ENCODE measurements at regions not wholly inside any gene's neighbourhood (a gene's known extent, or its start where the extent isn't known, plus 50 kb on each side); places are given as distances from the start of the nearest gene placed in this dataset.

- DNase-seq: no peak
- Histone ChIP-seq H3K9me3 (no peaks in the 10 kb centered on the region), H3K27me3 (no peaks in the 10 kb centered on the region), H3K4me1 (no peaks in the 10 kb centered on the region), H3K27ac (no peak overlapping the region), H3K36me3 (no peaks in the 10 kb centered on the region), H3K4me3 (no peak overlapping the region)
- 82 to 97% (median 88%) methylated on average over 1 of the region's 1 CpG for WGBS, 5 donors
- intact Hi-C loops (cut with DNase I; ENCODE audit: low total_unique reads): no loop called here
- no peak for TF ChIP-seq EP300 (IDR thresholded peaks at IDR 0.05)
- no peak for TF ChIP-seq POLR2A (IDR thresholded peaks at IDR 0.05)
- TF ChIP-seq POLR2AphosphoS5 (IDR thresholded peaks at IDR 0.05): no peak
- TF ChIP-seq CTCF (IDR thresholded peaks at IDR 0.05): no peak
Observed at GRCh38 chr7:96481796-96482195, 159.9 kb upstream of the SLC25A13 start.

DNA sequence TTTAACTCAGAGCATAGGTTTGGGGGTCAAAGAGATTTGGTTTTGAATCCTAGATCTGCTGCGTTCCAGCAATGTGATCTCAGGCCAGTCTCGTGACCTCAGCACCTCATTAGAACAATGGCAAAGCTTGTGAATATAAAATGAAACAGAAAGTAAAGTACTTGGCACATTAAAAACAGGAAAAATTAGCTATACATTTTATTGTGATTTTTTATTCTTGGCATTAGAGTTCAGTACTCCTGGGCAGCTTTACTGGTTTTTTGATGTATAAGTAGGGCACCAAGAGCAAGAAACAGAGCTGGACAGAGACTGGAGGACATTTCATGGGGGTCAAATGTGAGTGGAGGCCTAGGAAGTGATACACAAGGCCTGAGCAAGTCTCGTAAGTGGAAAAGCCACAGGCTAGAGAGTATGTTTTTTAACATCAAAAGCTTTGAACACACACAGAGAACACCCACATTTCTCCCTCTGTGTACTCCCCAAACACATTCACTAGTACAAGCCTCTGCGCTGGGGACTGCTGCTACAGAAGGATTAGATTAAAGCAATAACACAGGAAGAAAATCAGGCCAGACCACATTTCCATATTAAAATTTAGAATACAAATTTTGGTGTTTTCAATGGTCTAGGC lies 157.2 kb upstream of the SLC25A13 start:
- intact Hi-C loops (cut with DNase I; ENCODE audit: low total_unique reads): no loop called here
- no peak overlapping the region for H3K27ac ChIP-seq
- DNase-seq: peak in 1 of 2 donors; percentile 24
- no peaks in the 10 kb centered on the region for H3K27me3 ChIP-seq
- H3K9me3 ChIP-seq: no peaks in the 10 kb centered on the region
- H3K36me3 ChIP-seq: no peaks in the 10 kb centered on the region
- WGBS, 5 donors: 60 to 71% (median 66%) methylated on average over 4 of the region's 4 CpGs
- TF ChIP-seq EP300 (IDR thresholded peaks at IDR 0.05): no peak
- H3K4me1 ChIP-seq: no peaks in the 10 kb centered on the region
- H3K4me3 ChIP-seq: no peak overlapping the region

DNA sequence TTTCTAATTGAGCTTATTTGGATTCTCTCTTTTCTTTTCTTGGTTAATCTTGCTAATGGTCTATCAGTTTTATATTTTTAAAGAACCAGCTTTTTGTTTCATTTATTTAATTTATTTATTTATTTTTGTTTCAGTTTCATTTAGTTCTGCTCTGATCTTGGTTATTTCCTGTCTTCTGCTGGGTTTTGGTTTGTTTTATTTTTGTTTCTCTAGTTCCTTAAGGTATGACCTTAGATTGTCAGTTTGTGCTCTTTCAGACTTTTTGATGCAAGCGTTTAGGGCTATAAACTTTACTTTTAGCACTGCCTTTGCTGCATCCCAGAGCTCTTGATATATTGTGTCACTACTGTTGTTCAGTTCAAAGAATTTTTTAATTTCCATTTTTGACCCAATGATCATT lies 149.7 kb upstream of the SLC25A13 start:
- no peaks in the 10 kb centered on the region for H3K36me3 ChIP-seq
- intact Hi-C loops (cut with DNase I; ENCODE audit: low total_unique reads): no loop called here
- no peaks in the 10 kb centered on the region for H3K27me3 ChIP-seq
- H3K4me1 ChIP-seq: no peaks in the 10 kb centered on the region
- no peak overlapping the region for H3K4me3 ChIP-seq
- DNase-seq: no peak
- WGBS, 5 donors: 67 to 97% (median 86%) methylated on average over 1 of the region's 1 CpG
- no peak overlapping the region for H3K27ac ChIP-seq
- TF ChIP-seq POLR2AphosphoS5 (IDR thresholded peaks at IDR 0.05) (no peak), CTCF (IDR thresholded peaks at IDR 0.05) (no peak), POLR2A (IDR thresholded peaks at IDR 0.05) (no peak), EP300 (IDR thresholded peaks at IDR 0.05) (no peak)
- peaks cover 0 to 3% (median 0%) of the 10 kb centered on the region in 4 donors for H3K9me3 ChIP-seq

DNA sequence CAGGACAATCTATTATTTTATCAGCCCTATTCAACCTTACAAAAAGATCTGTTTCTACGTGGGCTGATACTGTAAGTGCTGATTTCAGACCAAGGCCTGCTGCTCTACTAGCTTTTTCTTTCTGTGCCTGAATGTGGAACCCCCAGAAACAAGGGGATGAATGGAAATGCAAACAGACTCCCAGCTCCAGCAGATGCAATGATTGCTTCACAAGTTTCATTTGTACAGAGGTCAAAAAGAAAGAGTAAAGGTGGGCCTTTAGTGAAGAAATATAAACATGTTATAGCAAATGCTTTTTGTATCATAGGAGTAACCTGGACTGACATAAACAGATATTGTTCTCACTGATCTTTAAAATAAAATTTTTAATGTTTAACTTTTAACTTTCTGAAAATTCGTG lies 130.2 kb upstream of the SLC25A13 start:
- no peak for DNase-seq
- H3K4me3 ChIP-seq: no peak overlapping the region
- no peaks in the 10 kb centered on the region for H3K9me3 ChIP-seq
- TF ChIP-seq POLR2A (IDR thresholded peaks at IDR 0.05): no peak
- TF ChIP-seq POLR2AphosphoS5 (IDR thresholded peaks at IDR 0.05): no peak
- TF ChIP-seq CTCF (IDR thresholded peaks at IDR 0.05): no peak
- TF ChIP-seq EP300 (IDR thresholded peaks at IDR 0.05): no peak
- no peaks in the 10 kb centered on the region for H3K36me3 ChIP-seq
- 61 to 73% (median 65%) methylated on average over 2 of the region's 2 CpGs for WGBS, 5 donors
- H3K4me1 ChIP-seq: no peaks in the 10 kb centered on the region
- H3K27ac ChIP-seq: no peak overlapping the region
- H3K27me3 ChIP-seq: no peaks in the 10 kb centered on the region
- intact Hi-C loops (cut with DNase I; ENCODE audit: low total_unique reads): no loop called here

DNA sequence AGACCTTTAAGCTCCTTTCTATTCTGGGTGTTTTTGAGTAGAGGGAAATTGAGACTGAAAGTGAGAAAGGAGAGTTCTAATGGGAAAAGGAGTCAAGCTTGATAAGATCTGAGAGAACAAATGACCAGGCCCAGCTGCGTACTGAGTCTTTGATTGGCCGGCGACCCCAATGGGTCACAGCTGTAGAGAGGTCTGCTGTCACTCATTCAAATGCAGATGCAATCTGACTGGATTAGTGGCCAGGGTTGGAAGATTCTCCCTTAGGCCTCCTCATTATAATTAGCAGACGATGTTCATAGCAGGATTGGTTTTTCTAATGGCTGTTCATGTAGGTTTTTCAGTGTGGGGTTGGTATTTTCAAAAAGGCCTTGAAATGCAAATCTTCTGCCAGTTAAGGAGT lies 127.2 kb upstream of the SLC25A13 start:
- Histone ChIP-seq H3K27me3 (no peaks in the 10 kb centered on the region), H3K4me1 (no peaks in the 10 kb centered on the region), H3K9me3 (no peaks in the 10 kb centered on the region), H3K36me3 (no peaks in the 10 kb centered on the region), H3K4me3 (no peak overlapping the region), H3K27ac (no peak overlapping the region)
- DNase-seq: no peak
- 56 to 87% (median 70%) methylated on average over 4 of the region's 4 CpGs for whole genome bisulfite sequencing, 5 donors
- intact Hi-C loops (cut with DNase I; ENCODE audit: low total_unique reads): no loop called here
- TF ChIP-seq POLR2A (IDR thresholded peaks at IDR 0.05): no peak
- no peak for TF ChIP-seq POLR2AphosphoS5 (IDR thresholded peaks at IDR 0.05)
- no peak for TF ChIP-seq CTCF (IDR thresholded peaks at IDR 0.05)
- no peak for TF ChIP-seq EP300 (IDR thresholded peaks at IDR 0.05)

All from stomach (tissue), 8 donors.